GM12878 (cell line): ENCODE measurements at regions not wholly inside any gene's neighbourhood (a gene's known extent, or its start where the extent isn't known, plus 50 kb on each side); places are given as distances from the start of the nearest gene placed in this dataset.
"Not testable (repeated sequence)": the region's sequence is repeated elsewhere in the genome, so short reads cannot be mapped to it uniquely, and the experiment has no call there.

Experiments
- ATAC-seq: fragments of 200-7000 bp; cut with Tn5 transposase; 3 replicates; pipeline ENCODE4 v1.9.1; 2020; ENCODE audit warnings: mild to moderate bottlenecking, moderate library complexity
- BruUV-seq: library from RNA; stranded (reverse); fragments of 400-500 nt; replicated peaks from 2 replicates; lab custom pipeline; 2021; lab: Mats Ljungman, UMichigan
- CTCF ChIA-PET: fragments of 300-600 bp; sonication (Branson Sonifier 250); formaldehyde crosslinking; extraction: SDS; loops from one replicate; lab custom pipeline; 2021; ENCODE audit warnings: inconsistent platforms; lab: Yijun Ruan, JAX
- POLR2A ChIA-PET: fragments of 350-600 bp; formaldehyde crosslinking; extraction: SDS; loops from one replicate; lab custom pipeline; 2021; ENCODE audit warnings: inconsistent platforms; lab: Charles Lee
- RAD21 ChIA-PET: fragments of 300-600 bp; sonication (Branson Sonifier 250); formaldehyde crosslinking; loops from one replicate; lab custom pipeline; 2023; ENCODE audit warnings: antibody characterized with exemption; ENCODE audit not compliant: unreplicated experiment; lab: Charles Lee
- SMC1A ChIA-PET: fragments of 300-600 bp; sonication (Branson Sonifier 250); formaldehyde crosslinking; loops from one replicate; lab custom pipeline; 2023; ENCODE audit not compliant: unreplicated experiment, uncharacterized antibody; lab: Charles Lee
- DNase-seq: peaks from one replicate; pipeline ENCODE4 v3.0.0-alpha.2; 2011; ENCODE audit warnings: low read depth, low spot score
- FAIRE-seq: peaks from 3 replicates; lab custom pipeline; 2011; peaks lifted over from hg19 to GRCh38; lab: Jason Lieb, UNC
- H2AFZ ChIP-seq: 2 replicates; pipeline ENCODE4 v1.6.0; 2011; ENCODE audit warnings: low read depth, low read length, control low read depth; ENCODE audit not compliant: control insufficient read depth
- H3K27ac ChIP-seq: 2 replicates; pipeline ENCODE4 v1.5.1; 2011; ENCODE audit warnings: control low read depth; ENCODE audit not compliant: control insufficient read depth, insufficient read depth
- H3K27me3 ChIP-seq, 2 experiments: replicated peaks in 1 of 2; 2 replicates each; pipeline versions ENCODE4 v1.6.0 to v1.6.1; 2011; ENCODE audit warnings: low read length in 1 of 2; ENCODE audit not compliant: control insufficient read depth in 2 of 2, insufficient read depth in 2 of 2
- H3K36me3 ChIP-seq, 2 experiments: 2 replicates each; pipeline ENCODE4 v1.5.1; 2011; ENCODE audit warnings: low read length in 1 of 2; ENCODE audit not compliant: control insufficient read depth in 2 of 2, insufficient read depth in 2 of 2
- H3K4me1 ChIP-seq: 2 replicates; pipeline ENCODE4 v1.6.1; 2011; ENCODE audit warnings: mild to moderate bottlenecking, low read length, moderate library complexity, mixed read lengths; ENCODE audit not compliant: control insufficient read depth, insufficient read depth
- H3K4me2 ChIP-seq: 2 replicates; pipeline ENCODE4 v1.6.0; 2011; ENCODE audit warnings: control low read depth; ENCODE audit not compliant: control insufficient read depth, insufficient read depth
- H3K4me3 ChIP-seq: fragments of 200-600 bp; sonication (generic); 2 replicates; pipeline ENCODE4 v1.5.1; 2016
- H3K79me2 ChIP-seq: 2 replicates; pipeline ENCODE4 v1.6.0; 2011; ENCODE audit warnings: low read length; ENCODE audit not compliant: control insufficient read depth, insufficient read depth
- H3K9ac ChIP-seq: 2 replicates; pipeline ENCODE4 v1.8.0; 2011; ENCODE audit warnings: low read length, control low read depth, mixed read lengths; ENCODE audit not compliant: control insufficient read depth, insufficient read depth
- H3K9me3 ChIP-seq: replicated peaks from 3 replicates; pipeline ENCODE4 v1.5.1; 2011; ENCODE audit warnings: mild to moderate bottlenecking, low read length; ENCODE audit not compliant: control insufficient read depth, insufficient read depth
- H4K20me1 ChIP-seq: 2 replicates; pipeline ENCODE4 v1.6.0; 2011; ENCODE audit not compliant: control insufficient read depth, insufficient read depth
- E2F4 ChIP-seq: IDR thresholded peaks from 2 replicates; pipeline ENCODE4 v1.6.1; 2012; ENCODE audit warnings: low read depth, low read length, improper control_type of control experiment
- SREBF1 ChIP-seq: IDR thresholded peaks from 2 replicates; pipeline ENCODE4 v1.6.1; 2012; ENCODE audit warnings: mild to moderate bottlenecking, low read length
- ZNF592 ChIP-seq: fragments of 450-650 bp; IDR thresholded peaks from 2 replicates; pipeline ENCODE4 v1.6.1; 2017; ENCODE audit warnings: mild to moderate bottlenecking, moderate library complexity
- WGBS: methylation state at CpG from one replicate; pipeline ENCODE4 v1.1.6; 2016; ENCODE audit warnings: low lambda C conversion rate; ENCODE audit not compliant: insufficient replicate concordance, insufficient coverage; ENCODE audit errors: missing lambda C conversion rate; 5-methylcytosine and 5-hydroxymethylcytosine counted together
- in situ Hi-C: fragments of 300-500 bp; cut with MboI; formaldehyde crosslinking; loops from 9 replicates; pipeline ENCODE4 v1.14.3; 2018; ENCODE audit warnings: mixed read lengths
- intact Hi-C: fragments of 100-400 bp; cut with micrococcal nuclease; formaldehyde crosslinking; loops from one replicate; pipeline ENCODE4 v1.14.2; 2022; ENCODE audit not compliant: unreplicated experiment

GRCh38 chr20:39736434-39737327, 774.5 kb downstream of the DHX35 start (continued):
- TF ChIP-seq SREBF1 (no peak), E2F4 (no peak), ZNF592 (no peak)
- TF ChIP-seq, all 136 proteins: peak for 0

GRCh38 chr20:39725513-39725912, 763.4 kb downstream of the DHX35 start:
- H2AFZ ChIP-seq, CTCF ChIA-PET, H3K79me2 ChIP-seq, BruUV-seq, H3K9me3 ChIP-seq, H3K27me3 ChIP-seq, H4K20me1 ChIP-seq, H3K27ac ChIP-seq, H3K36me3 ChIP-seq, H3K4me1 ChIP-seq, intact Hi-C loops, H3K4me2 ChIP-seq, ATAC-seq, H3K4me3 ChIP-seq, POLR2A ChIA-PET, in situ Hi-C loops, FAIRE-seq, H3K9ac ChIP-seq, DNase-seq: not testable (repeated sequence)
- ChIA-PET RAD21 (interaction anchor here (0.6 kb wide), 1 partner anchor 70 kb away, joined by 3 read pairs; no protein-coding TSS in a partner anchor), SMC1A (interaction anchor here (1.0 kb wide), 1 partner anchor 148 kb away, joined by 3 read pairs; no protein-coding TSS in a partner anchor)
- 73% methylated on average over 6 of the region's 6 CpGs for WGBS
